GM12891 (cell line): ENCODE measurements at regions not wholly inside any gene's neighbourhood (a gene's known extent, or its start where the extent isn't known, plus 50 kb on each side); places are given as distances from the start of the nearest gene placed in this dataset.

Experiments
- POLR2A ChIP-seq: IDR thresholded peaks from 2 replicates; pipeline ENCODE4 v1.6.1; 2011; ENCODE audit warnings: low read depth, low read length, control low read depth
- POLR2AphosphoS5 ChIP-seq: IDR thresholded peaks from 2 replicates; pipeline ENCODE4 v1.6.1; 2011; ENCODE audit warnings: low read depth, low read length, control low read depth
- SPI1 ChIP-seq: IDR thresholded peaks from 2 replicates; pipeline ENCODE4 v1.6.1; 2011; ENCODE audit warnings: low read depth, low read length, control low read depth
- TAF1 ChIP-seq: IDR thresholded peaks from 2 replicates; pipeline ENCODE4 v1.6.1; 2011; ENCODE audit warnings: low read depth, low read length, control low read depth

GRCh38 chr2:204183608-204184007 is 247.0 kb downstream of the ICOS start:
- TF ChIP-seq POLR2AphosphoS5 (no peak), SPI1 (no peak), POLR2A (no peak), TAF1 (no peak)
